ENCODE measurements at regions not wholly inside any gene's neighbourhood (a gene's known extent, or its start where the extent isn't known, plus 50 kb on each side); places are given as distances from the start of the nearest gene placed in this dataset.
"Not testable (repeated sequence)": the region's sequence is repeated elsewhere in the genome, so short reads cannot be mapped to it uniquely, and the experiment has no call there.

- DNase-seq (ENCODE audit: low spot score) = not testable (repeated sequence)
Observed at GRCh38 chr6:104676679-104677078, 183.0 kb downstream of the HACE1 start.

GRCh38 chr6:104675161-104675560 lies 184.6 kb downstream of the HACE1 start:
- not testable (repeated sequence) for DNase-seq (ENCODE audit: low spot score)

- not testable (repeated sequence) for DNase-seq (ENCODE audit: low spot score)
Observed at GRCh38 chr6:104673078-104673477, 186.6 kb downstream of the HACE1 start.

GRCh38 chr6:104671591-104671891 lies 188.2 kb downstream of the HACE1 start:
- DNase-seq (ENCODE audit: low spot score) = not testable (repeated sequence)

- DNase-seq (ENCODE audit: low spot score) = not testable (repeated sequence)
Observed at GRCh38 chr6:104670834-104671590, 188.7 kb downstream of the HACE1 start.

- no peak for DNase-seq (ENCODE audit: low spot score)
Observed at GRCh38 chr6:104669483-104669882, 190.2 kb downstream of the HACE1 start.

- DNase-seq (ENCODE audit: low spot score) = no peak
Observed at GRCh38 chr6:104656235-104656634, 203.5 kb downstream of the HACE1 start.

- no peak for DNase-seq (ENCODE audit: low spot score)
Observed at GRCh38 chr6:104653781-104654180, 205.9 kb downstream of the HACE1 start.

GRCh38 chr6:104648347-104648746 lies 211.4 kb downstream of the HACE1 start:
- no peak for DNase-seq (ENCODE audit: low spot score)

GRCh38 chr6:104644848-104645247 lies 214.9 kb downstream of the HACE1 start:
- DNase-seq (ENCODE audit: low spot score) = no peak

- DNase-seq (ENCODE audit: low spot score) = no peak
Observed at GRCh38 chr6:104642871-104643270, 216.8 kb downstream of the HACE1 start.

- DNase-seq (ENCODE audit: low spot score) = no peak
Observed at GRCh38 chr6:104640761-104641160, 219.0 kb downstream of the HACE1 start.

GRCh38 chr6:104640150-104640700 lies 219.5 kb downstream of the HACE1 start:
- no peak for DNase-seq (ENCODE audit: low spot score)

GRCh38 chr6:104639668-104640067 lies 220.1 kb downstream of the HACE1 start:
- DNase-seq (ENCODE audit: low spot score) = no peak

GRCh38 chr6:104638841-104639290 lies 220.9 kb downstream of the HACE1 start:
- no peak for DNase-seq (ENCODE audit: low spot score)

GRCh38 chr6:104633125-104633524 lies 226.6 kb downstream of the HACE1 start:
- DNase-seq (ENCODE audit: low spot score) = no peak

- no peak for DNase-seq (ENCODE audit: low spot score)
Observed at GRCh38 chr6:104632588-104632987, 227.1 kb downstream of the HACE1 start.

- no peak for DNase-seq (ENCODE audit: low spot score)
Observed at GRCh38 chr6:104630955-104631354, 228.8 kb downstream of the HACE1 start.

GRCh38 chr6:104630522-104630921 lies 229.2 kb downstream of the HACE1 start:
- no peak for DNase-seq (ENCODE audit: low spot score)

- DNase-seq (ENCODE audit: low spot score) = no peak
Observed at GRCh38 chr6:104629826-104630225, 229.9 kb downstream of the HACE1 start.

GRCh38 chr6:104625536-104625935 lies 234.2 kb downstream of the HACE1 start:
- no peak for DNase-seq (ENCODE audit: low spot score)

- no peak for DNase-seq (ENCODE audit: low spot score)
Observed at GRCh38 chr6:104623052-104623690, 236.5 kb downstream of the HACE1 start.

- no peak for DNase-seq (ENCODE audit: low spot score)
Observed at GRCh38 chr6:104621396-104621795, 238.3 kb downstream of the HACE1 start.
